HG03575 (cell line): ENCODE measurements at regions not wholly inside any gene's neighbourhood (a gene's known extent, or its start where the extent isn't known, plus 50 kb on each side); places are given as distances from the start of the nearest gene placed in this dataset.

ENCODE experiments used
- ATAC-seq: cut with Tn5 transposase; IDR thresholded peaks from one replicate; pipeline ENCODE4 v1.9.1; 2021; ENCODE audit not compliant: unreplicated experiment, insufficient number of reproducible peaks, low FRiP score; ENCODE audit errors: extremely low read depth

GRCh38 chrX:4831574-4831973 lies 1118.1 kb upstream of the PRKX start:
- no peak for ATAC-seq

- no peak for ATAC-seq
Observed at GRCh38 chrX:4830880-4831557, 1117.6 kb upstream of the PRKX start.

GRCh38 chrX:4825550-4825949 lies 1112.1 kb upstream of the PRKX start:
- no peak for ATAC-seq

GRCh38 chrX:4809571-4809970 lies 1096.1 kb upstream of the PRKX start:
- no peak for ATAC-seq

GRCh38 chrX:4805502-4805901 lies 1092.1 kb upstream of the PRKX start:
- no peak for ATAC-seq

- ATAC-seq: no peak
Observed at GRCh38 chrX:4800756-4801155, 1087.3 kb upstream of the PRKX start.

GRCh38 chrX:4787971-4788370 lies 1074.5 kb upstream of the PRKX start:
- no peak for ATAC-seq

- ATAC-seq: no peak
Observed at GRCh38 chrX:4764888-4765287, 1051.4 kb upstream of the PRKX start.

- ATAC-seq: no peak
Observed at GRCh38 chrX:4762196-4762595, 1048.7 kb upstream of the PRKX start.

- peak; percentile 80 for ATAC-seq
Observed at GRCh38 chrX:4754878-4755604, 1041.6 kb upstream of the PRKX start.

- no peak for ATAC-seq
Observed at GRCh38 chrX:4741024-4741423, 1027.6 kb upstream of the PRKX start.

- ATAC-seq: no peak
Observed at GRCh38 chrX:4735299-4735698, 1021.9 kb upstream of the PRKX start.

GRCh38 chrX:4710618-4711433 lies 997.4 kb upstream of the PRKX start:
- no peak for ATAC-seq

- ATAC-seq: no peak
Observed at GRCh38 chrX:4708970-4709760, 995.7 kb upstream of the PRKX start.

- ATAC-seq: no peak
Observed at GRCh38 chrX:4706961-4707360, 993.5 kb upstream of the PRKX start.

- no peak for ATAC-seq
Observed at GRCh38 chrX:4690521-4690920, 977.1 kb upstream of the PRKX start.

GRCh38 chrX:4682636-4683035 lies 969.2 kb upstream of the PRKX start:
- no peak for ATAC-seq

- no peak for ATAC-seq
Observed at GRCh38 chrX:4675686-4676300, 962.3 kb upstream of the PRKX start.
